Kidney (tissue), 13 donors: ENCODE measurements at regions not wholly inside any gene's neighbourhood (a gene's known extent, or its start where the extent isn't known, plus 50 kb on each side); places are given as distances from the start of the nearest gene placed in this dataset.
A peak's percentile ranks its signal among the peaks of the same experiment; 100 is the strongest.

ENCODE experiments used
- DNase-seq, 5 donors: peaks; one replicate each; pipeline ENCODE4 v3.0.0-alpha.2; 2013 to 2020
- FAIRE-seq: peaks from 2 replicates; lab custom pipeline; 2012; peaks lifted over from hg19 to GRCh38; lab: Jason Lieb, UNC
- H3K27ac ChIP-seq, 2 donors: one replicate each; pipeline ENCODE4 v1.7.0; 2013; ENCODE audit warnings: low read depth in 2 of 2, low read length in 2 of 2, inconsistent platforms in 1 of 2
- H3K27me3 ChIP-seq: one replicate; pipeline ENCODE4 v1.7.1; 2013; ENCODE audit warnings: low read length, inconsistent platforms; ENCODE audit not compliant: control insufficient read depth, insufficient read depth
- H3K36me3 ChIP-seq, 3 donors: one replicate each; pipeline versions ENCODE4 v1.7.0 to v1.7.1; 2013; ENCODE audit warnings: low read length in 3 of 3, control low read depth in 1 of 3, inconsistent platforms in 1 of 3; ENCODE audit not compliant: insufficient read depth in 3 of 3, control insufficient read depth in 2 of 3
- H3K4me1 ChIP-seq, 3 donors: one replicate each; pipeline versions ENCODE4 v1.7.0 to v1.7.1; 2013; ENCODE audit warnings: low read length in 3 of 3, inconsistent platforms in 1 of 3, low read depth in 1 of 3; ENCODE audit not compliant: control insufficient read depth in 2 of 3, insufficient read depth in 2 of 3
- H3K4me3 ChIP-seq, 3 donors: one replicate each; pipeline versions ENCODE4 v1.7.0 to v1.8.1; 2013; ENCODE audit warnings: low read length in 3 of 3, control low read depth in 1 of 3, inconsistent platforms in 1 of 3
- H3K9ac ChIP-seq, 3 donors: one replicate each; pipeline versions ENCODE4 v1.7.0 to v1.7.1; 2013; ENCODE audit warnings: low read length in 3 of 3, control low read depth in 1 of 3, inconsistent platforms in 1 of 3
- H3K9me3 ChIP-seq, 3 donors: one replicate each; pipeline versions ENCODE4 v1.7.0 to v1.7.1; 2013; ENCODE audit warnings: low read length in 3 of 3, control low read depth in 1 of 3, inconsistent platforms in 1 of 3; ENCODE audit not compliant: control insufficient read depth in 2 of 3, insufficient read depth in 1 of 3
- intact Hi-C: fragments of 100-400 bp; cut with DNase I; formaldehyde crosslinking; loops from one replicate; pipeline ENCODE4 v1.11.1; 2022
- TF ChIP-seq, protein P1 (sequence below): IDR thresholded peaks from 3 replicates; pipeline ENCODE4 v1.5.1; 2012; ENCODE audit warnings: mild to moderate bottlenecking, moderate library complexity, borderline replicate concordance; ENCODE audit not compliant: insufficient read depth; ENCODE audit errors: extremely low read depth
- donor health status: control.
- donor health status: control.
- donor health status: control.
- donor health status: control.
- donor health status: control.
- donor health status: DM: yes; HTN: yes; CAD: no.
- donor health status: Normal renal cell carcinoma (clear cell type).

DNA sequence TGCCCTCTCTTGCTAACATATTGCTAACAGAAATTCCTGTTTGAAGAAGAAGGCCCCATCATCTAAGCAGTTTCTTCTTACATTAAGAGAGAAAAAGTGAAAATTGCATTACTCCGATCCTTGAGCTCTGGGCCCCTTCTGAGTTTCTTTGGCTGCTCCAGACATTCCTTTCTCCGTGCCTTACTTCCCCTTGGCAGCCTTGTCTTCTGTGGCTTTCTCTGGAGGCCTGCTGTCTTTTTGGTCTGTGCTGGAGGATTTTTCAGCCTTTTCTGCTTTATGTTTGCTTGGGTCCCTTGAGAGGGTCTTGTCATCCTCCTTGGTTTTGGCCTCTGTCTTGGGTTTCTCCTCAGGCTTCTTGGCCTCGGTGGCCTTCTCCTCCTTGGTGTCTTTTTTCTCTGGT is 378.8 kb upstream of the CHD6 start:
- FAIRE-seq (no peak), DNase-seq (no peak)
- Histone ChIP-seq H3K27me3 (no peaks in the 10 kb centered on the region), H3K27ac (no peak overlapping the region), H3K36me3 (no peaks in the 10 kb centered on the region), H3K4me1 (no peaks in the 10 kb centered on the region), H3K9ac (no peak overlapping the region), H3K4me3 (no peak overlapping the region), H3K9me3 (no peaks in the 10 kb centered on the region)
- TF ChIP-seq, protein P1, sequence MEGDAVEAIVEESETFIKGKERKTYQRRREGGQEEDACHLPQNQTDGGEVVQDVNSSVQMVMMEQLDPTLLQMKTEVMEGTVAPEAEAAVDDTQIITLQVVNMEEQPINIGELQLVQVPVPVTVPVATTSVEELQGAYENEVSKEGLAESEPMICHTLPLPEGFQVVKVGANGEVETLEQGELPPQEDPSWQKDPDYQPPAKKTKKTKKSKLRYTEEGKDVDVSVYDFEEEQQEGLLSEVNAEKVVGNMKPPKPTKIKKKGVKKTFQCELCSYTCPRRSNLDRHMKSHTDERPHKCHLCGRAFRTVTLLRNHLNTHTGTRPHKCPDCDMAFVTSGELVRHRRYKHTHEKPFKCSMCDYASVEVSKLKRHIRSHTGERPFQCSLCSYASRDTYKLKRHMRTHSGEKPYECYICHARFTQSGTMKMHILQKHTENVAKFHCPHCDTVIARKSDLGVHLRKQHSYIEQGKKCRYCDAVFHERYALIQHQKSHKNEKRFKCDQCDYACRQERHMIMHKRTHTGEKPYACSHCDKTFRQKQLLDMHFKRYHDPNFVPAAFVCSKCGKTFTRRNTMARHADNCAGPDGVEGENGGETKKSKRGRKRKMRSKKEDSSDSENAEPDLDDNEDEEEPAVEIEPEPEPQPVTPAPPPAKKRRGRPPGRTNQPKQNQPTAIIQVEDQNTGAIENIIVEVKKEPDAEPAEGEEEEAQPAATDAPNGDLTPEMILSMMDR, result no peak
- intact Hi-C loops, result no loop called here

DNA sequence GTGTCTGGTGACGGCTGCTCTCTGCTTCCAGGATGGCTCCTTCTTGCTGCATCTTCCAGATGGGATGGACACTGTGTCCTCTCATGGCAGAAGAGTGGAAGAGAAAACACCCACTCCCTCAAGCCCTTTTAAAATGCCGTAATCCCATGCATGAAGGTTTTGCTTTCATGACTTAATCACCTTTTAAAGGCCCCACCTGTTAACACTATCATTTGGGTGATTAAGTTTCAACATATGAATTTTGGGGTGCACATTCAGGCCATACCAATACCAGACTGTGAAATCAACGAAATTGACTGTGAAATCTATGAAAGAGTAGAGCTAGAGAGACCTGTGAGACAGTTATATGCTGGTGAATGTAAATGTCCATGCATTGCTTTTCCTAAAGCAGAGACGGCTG is 374.3 kb upstream of the CHD6 start:
- Histone ChIP-seq H3K4me1 (no peaks in the 10 kb centered on the region), H3K27me3 (no peaks in the 10 kb centered on the region), H3K4me3 (no peak overlapping the region), H3K36me3 (no peaks in the 10 kb centered on the region), H3K27ac (no peak overlapping the region), H3K9me3 (no peaks in the 10 kb centered on the region), H3K9ac (no peak overlapping the region)
- DNase-seq, result no peak
- TF ChIP-seq, protein P1, result no peak
- intact Hi-C loops, result no loop called here
- FAIRE-seq, result no peak

DNA sequence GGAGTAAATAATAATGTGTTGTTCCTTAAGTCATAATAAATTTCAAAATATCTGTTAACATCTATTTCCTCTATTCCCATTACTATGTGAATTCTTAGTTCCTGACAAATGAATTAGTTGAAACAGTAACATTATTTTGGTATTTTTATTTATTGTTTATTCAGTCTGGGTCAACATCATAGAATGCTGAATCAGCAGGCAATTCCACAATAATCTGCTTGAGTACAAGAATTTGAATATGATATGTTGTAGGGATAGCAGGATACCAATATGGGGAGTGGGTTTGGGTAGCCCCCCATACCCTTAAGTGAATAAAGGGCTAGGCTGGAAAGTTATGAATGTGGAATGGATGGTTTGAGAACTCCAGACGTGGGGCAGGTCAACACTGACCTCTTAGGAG is 373.2 kb upstream of the CHD6 start:
- H3K4me3 ChIP-seq, result no peak overlapping the region
- intact Hi-C loops, result no loop called here
- no peaks in the 10 kb centered on the region for H3K27me3 ChIP-seq
- FAIRE-seq (no peak), DNase-seq (no peak)
- no peaks in the 10 kb centered on the region for H3K4me1 ChIP-seq
- H3K36me3 ChIP-seq, result no peaks in the 10 kb centered on the region
- H3K27ac ChIP-seq, result no peak overlapping the region
- TF ChIP-seq, protein P1, result no peak
- H3K9ac ChIP-seq, result no peak overlapping the region
- no peaks in the 10 kb centered on the region for H3K9me3 ChIP-seq

DNA sequence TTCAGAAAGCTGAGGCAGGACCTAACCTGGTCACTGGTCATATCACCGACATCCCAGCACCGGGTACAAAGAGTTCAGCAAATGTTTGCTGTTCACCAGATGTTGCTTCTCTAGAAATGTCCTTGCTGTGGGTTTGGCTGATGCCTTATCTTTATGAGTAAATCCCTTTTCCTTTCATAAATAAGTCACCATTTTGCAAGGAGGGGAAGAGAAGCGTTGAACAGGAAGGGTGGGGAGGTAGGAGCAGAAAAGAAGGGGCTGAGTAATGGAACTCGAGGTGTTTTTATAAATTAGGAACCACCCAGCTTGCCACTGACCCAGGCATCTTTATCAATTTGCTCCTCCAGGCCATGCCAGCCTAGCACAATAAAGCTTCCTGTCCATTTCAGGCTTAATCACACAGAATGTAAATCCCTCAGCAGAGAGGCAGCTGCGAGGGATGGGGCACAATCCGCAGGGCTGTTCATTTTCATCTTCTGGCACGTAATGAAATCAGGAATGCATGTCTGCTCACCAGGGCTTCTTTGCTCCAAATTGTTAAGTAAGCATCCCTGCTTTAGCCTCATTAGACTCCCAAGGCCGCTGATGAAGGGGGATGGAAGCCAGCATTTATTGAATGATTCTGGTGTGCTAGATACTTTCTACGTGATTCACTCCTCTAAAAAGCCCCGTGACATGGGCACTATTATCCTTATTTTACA is 371.9 kb upstream of the CHD6 start:
- intact Hi-C loops, result no loop called here
- FAIRE-seq (no peak), DNase-seq (peak in 1 of 5 donors; percentile 21)
- H3K27me3 ChIP-seq, result no peaks in the 10 kb centered on the region
- H3K9me3 ChIP-seq, result peaks cover 0 to 2% (median 0%) of the 10 kb centered on the region in 3 donors
- H3K9ac ChIP-seq, result no peak overlapping the region
- TF ChIP-seq, protein P1, result no peak
- no peak overlapping the region for H3K4me3 ChIP-seq
- H3K36me3 ChIP-seq, result no peaks in the 10 kb centered on the region
- no peak overlapping the region for H3K27ac ChIP-seq
- no peaks in the 10 kb centered on the region for H3K4me1 ChIP-seq
